ENCODE measurements at regions not wholly inside any gene's neighbourhood (a gene's known extent, or its start where the extent isn't known, plus 50 kb on each side); places are given as distances from the start of the nearest gene placed in this dataset.

- DNase-seq (ENCODE audit: low read depth), result no peak
- TF ChIP-seq CTCF (IDR thresholded peaks at IDR 0.05; ENCODE audit: control insufficient read depth, insufficient read depth, low read depth, low read length, missing control alignments), result no peak
- H3K4me3 ChIP-seq (ENCODE audit: control insufficient read depth, low read depth, low read length), result no peak overlapping the region
Observed at GRCh38 chr17:36746381-36747053, 145.1 kb downstream of the MRM1 start.

DNA sequence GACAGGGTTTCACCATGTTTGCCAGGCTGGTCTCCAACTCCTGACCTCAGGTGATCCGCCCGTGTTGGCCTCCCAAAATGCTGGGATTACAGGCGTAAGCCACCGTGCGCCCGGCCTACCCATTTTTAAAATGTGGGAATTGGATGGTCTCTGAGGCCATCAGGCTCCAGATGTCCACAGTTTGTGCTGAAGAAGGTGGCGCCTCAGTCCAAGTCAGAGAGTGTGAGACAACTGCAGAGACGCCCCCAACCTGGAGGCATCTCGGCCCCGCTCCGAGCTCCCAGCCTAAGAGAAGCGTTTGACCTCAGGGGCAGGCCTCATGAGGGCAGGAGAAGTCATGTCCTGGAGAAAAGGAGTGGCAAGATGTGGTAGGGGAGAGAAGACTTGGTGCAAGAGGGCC, 146.5 kb downstream of the MRM1 start:
- DNase-seq (ENCODE audit: low read depth), result no peak
- no peak overlapping the region for H3K4me3 ChIP-seq (ENCODE audit: control insufficient read depth, low read depth, low read length)
- no peak for TF ChIP-seq CTCF (IDR thresholded peaks at IDR 0.05; ENCODE audit: control insufficient read depth, insufficient read depth, low read depth, low read length, missing control alignments)

DNA sequence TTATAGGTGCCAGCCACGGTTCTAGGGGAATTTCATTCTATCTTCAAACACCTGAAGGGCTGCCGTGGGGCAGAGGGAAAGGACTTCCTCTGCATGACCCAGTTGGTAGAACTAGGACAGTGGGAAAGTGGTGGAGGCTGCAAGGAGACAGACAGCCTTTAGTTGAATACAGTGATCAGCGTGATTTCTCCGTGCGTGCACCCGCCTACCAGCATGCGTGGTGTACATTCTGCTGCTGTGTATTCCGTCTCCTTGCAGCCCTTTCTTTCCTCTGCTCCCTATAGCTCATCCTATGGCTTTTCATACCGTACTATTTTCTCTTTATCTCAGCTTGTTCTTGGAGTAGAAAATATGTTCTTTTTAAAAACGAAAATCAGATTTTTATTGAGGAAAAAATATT, 146.9 kb downstream of the MRM1 start:
- no peak for DNase-seq (ENCODE audit: low read depth)
- H3K4me3 ChIP-seq (ENCODE audit: control insufficient read depth, low read depth, low read length), result no peak overlapping the region
- TF ChIP-seq CTCF (IDR thresholded peaks at IDR 0.05; ENCODE audit: control insufficient read depth, insufficient read depth, low read depth, low read length, missing control alignments), result no peak

GRCh38 chr17:36749493-36749892, 148.1 kb downstream of the MRM1 start:
- no peak for TF ChIP-seq CTCF (IDR thresholded peaks at IDR 0.05; ENCODE audit: control insufficient read depth, insufficient read depth, low read depth, low read length, missing control alignments)
- no peak overlapping the region for H3K4me3 ChIP-seq (ENCODE audit: control insufficient read depth, low read depth, low read length)
- DNase-seq (ENCODE audit: low read depth), result no peak

- TF ChIP-seq CTCF (IDR thresholded peaks at IDR 0.05; ENCODE audit: control insufficient read depth, insufficient read depth, low read depth, low read length, missing control alignments), result no peak
- no peak for DNase-seq (ENCODE audit: low read depth)
Observed at GRCh38 chr17:36750316-36750885, 149.0 kb downstream of the MRM1 start.

GRCh38 chr17:36752096-36752888, 150.9 kb downstream of the MRM1 start:
- H3K4me3 ChIP-seq (ENCODE audit: control insufficient read depth, low read depth, low read length), result no peak overlapping the region
- no peak for DNase-seq (ENCODE audit: low read depth)
- no peak for TF ChIP-seq CTCF (IDR thresholded peaks at IDR 0.05; ENCODE audit: control insufficient read depth, insufficient read depth, low read depth, low read length, missing control alignments)

More at GRCh38 chr17:36750316-36750885, 149.0 kb downstream of the MRM1 start:
- no peak overlapping the region for H3K4me3 ChIP-seq (ENCODE audit: control insufficient read depth, low read depth, low read length)

All from AG09309 (cell line).